Activated CD4-positive, alpha-beta T cell treated with anti-CD3 and anti-CD28 coated beads, Interleukin-2, amount 50 U/mL, for 48 hours (primary cell): ENCODE measurements at regions not wholly inside any gene's neighbourhood (a gene's known extent, or its start where the extent isn't known, plus 50 kb on each side); places are given as distances from the start of the nearest gene placed in this dataset.

Experiments used
- DNase-seq, 2 experiments: peaks; one replicate each; pipeline ENCODE4 v3.0.0-alpha.2; 2020

DNA sequence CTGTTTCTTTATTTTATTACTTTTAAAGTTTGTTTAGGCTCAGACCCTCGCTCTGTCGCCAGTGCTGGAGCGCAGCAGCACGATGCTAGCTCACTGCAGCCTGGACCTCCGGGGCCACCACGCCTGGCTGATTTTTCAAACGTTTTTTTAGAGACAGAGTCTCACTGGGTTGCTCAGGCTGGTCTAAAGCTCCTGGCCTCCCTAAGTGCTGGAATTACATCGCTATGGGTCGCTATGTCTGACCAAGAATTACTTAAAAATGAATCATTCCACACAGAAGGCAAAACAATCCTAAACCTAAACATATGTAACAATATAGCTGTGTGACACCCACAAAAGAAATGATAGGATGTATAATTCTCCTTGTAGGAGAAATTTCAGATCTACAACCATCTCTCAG, 86.9 kb upstream of the SIMC1 start:
- no peak for DNase-seq

DNA sequence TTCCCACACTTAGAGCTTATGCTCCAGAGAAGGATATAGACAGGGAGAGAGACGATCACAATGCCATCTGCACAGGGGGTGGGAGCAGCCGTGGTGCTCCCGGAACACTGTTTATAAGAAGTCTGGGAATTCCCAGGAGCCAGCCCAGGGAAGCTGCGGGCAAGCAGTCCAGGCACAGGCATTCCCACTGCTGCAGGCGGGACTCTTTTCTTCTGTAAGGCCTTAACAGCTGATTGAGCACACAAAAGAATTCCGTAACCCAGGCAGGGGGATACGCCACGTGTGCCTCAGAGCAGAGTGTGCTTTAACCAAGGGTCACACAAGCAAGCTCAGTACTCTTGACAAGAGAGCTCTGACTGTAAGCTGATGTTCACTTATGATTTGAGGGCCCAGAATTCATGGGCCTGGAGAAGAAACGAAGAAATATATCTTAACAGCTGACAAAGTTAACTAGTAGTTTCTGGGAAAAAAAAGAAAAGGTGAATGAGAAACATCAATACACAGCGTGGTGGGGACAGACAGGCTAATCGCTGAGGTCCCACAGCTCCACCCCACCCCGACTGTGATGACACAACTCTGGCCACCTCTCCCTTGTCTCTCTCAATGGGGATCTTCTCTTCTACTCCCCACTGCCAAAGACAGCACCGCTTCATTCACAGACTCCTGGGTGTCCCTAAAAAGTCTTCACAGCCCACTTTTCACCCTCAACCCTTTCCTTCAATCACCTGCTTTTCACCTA, 85.9 kb upstream of the SIMC1 start:
- DNase-seq: no peak

DNA sequence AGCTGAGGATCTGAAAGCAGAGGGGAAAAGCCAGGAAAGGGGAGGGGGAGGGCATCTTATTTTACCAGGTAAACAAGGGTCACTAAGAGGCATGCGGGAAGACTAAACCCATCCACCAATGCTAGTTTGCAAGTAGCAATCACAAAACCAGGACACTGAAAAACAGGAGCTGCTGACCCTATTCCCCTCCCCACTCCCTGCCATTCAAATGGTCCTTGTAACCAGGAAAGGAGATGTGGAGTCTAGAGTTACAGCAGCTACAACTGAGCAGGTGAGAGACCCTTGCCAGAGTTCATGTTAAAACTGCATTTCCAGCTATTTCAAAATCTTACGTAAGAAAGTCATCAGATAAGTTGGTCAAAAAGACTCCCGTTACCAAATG, 85.3 kb upstream of the SIMC1 start:
- no peak for DNase-seq

DNA sequence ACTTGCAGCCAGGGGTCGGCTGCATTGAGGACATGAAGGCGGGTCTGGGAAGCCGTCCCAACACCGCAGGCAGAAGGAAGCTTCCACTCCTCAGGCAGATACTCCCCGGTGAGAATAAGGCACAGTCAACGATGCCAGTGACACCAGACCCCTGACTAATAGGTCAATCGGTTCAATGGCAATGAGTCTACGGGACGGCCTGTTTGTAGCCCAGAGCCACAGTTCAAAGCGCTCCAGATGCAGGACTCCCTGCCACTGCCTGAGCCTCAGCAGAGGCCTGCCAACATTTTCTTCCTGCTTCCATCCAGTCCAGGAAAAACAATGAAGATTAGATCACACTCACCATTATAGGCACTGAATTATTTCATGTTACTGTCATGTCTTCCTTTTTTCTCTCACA, 84.5 kb upstream of the SIMC1 start:
- no peak for DNase-seq

DNA sequence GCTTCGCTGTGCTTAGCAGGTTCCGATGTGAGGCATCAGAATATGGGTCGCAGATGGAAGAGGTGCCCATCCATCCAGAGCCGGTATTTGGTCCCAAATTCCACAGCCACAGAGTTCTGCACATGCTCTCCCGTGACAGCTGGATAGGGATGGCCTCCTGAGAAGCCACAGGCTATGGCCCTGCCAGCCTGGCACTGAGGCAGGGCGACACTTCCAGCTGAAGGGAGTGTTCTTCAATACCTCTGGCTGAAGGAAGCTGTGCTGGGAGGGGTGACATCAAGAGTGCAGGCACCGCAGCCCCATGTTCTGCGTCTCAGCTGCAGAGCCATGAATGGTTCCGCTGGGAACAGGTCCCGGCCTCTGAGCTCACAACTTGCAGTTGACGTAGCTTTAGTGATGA, 83.4 kb upstream of the SIMC1 start:
- no peak for DNase-seq

DNA sequence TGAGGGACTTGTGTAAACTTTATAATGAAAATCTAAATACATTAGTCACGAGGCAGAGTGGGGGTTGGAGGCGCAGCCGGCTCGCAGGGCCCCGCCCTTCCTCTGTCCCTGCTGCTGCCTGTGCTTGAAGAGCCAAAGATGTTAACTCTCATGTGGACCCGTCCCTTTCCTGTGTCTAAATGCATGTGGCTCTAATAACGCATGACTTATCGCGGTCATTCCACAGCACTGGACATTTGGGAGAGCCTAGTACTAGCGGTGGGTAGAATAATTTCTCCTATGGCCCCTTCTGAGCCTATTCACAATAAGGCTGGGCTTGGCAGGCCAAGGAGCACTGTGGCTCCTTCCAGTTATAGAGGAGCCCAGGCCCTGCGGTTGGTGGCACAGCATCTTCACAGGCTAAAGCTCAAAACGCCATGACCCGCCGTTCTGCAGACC, 82.3 kb upstream of the SIMC1 start:
- DNase-seq: no peak

DNA sequence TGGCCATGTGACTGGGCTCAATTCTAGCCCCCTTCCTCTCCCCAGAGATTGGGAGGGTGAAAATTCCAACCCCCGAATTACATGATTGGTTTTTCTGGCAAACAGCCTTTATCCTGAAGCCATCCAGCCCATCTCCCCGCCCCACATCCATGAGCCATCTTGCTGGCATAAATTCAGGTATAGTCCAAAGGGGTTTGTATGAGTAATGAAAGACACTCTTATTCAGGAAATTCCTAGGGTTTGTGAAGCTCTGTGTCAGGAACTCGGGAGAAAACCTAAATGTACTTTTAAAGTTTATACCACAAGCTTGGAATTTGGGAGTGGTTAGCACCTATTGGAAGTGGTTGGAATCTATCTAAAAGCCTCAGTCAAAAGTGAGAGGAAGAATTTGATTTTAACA, 80.6 kb upstream of the SIMC1 start:
- DNase-seq: no peak

DNA sequence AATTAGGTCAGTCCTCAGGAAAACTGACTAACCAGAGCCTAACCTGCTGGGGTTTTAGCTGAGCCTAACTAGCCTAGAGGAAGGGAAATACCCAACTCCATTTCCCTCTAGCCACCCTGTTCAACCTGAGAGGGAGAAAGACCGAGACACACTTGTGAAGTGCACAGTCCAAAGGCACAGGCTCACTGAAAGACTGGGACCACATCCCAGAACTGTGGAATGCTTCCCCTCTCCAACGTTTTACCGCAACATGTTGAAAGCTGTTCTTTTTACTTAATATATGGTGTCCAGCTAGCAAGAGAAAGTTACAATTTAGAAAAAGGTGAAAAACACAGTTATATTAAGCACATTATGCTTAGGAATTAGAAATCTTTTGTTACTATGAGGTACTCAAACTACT, 76.8 kb upstream of the SIMC1 start:
- no peak for DNase-seq

DNA sequence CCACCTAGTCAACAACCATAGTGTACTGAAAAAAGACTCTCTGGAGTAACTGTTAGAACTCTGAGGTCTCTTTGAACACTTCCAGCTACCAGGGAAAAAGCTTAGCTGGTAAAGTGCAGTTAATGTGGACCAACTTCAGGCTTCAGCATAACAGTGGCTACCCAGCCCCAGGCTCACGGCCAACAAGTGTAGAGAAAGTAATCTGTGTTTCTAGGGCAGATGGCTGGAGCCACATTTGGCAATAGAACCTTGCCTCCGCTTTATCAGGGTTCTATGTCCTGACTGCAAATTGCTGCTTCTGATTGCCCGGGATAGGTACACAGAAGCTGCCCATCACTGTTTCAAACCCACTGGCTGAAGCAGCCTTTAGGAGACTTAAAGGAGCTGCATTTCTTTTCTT, 76.0 kb upstream of the SIMC1 start:
- no peak for DNase-seq

DNA sequence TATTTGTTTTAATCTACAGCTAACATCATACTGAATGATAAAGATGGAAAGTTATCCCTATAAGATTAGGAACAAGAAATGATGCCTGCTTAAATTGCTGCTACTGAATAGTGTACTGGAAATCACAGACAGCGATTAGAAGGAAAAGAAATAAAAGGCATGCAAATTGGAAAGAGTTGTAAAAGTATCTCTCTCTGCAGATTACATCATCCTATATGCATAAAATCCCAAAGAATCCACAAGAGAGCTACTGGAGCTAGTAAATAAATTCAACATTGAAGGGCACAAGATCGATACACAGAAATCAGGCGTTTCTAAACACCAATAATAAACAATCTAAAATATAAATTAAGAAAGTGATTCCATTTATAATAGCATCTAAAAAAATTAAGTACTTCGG, 75.3 kb upstream of the SIMC1 start:
- no peak for DNase-seq

DNA sequence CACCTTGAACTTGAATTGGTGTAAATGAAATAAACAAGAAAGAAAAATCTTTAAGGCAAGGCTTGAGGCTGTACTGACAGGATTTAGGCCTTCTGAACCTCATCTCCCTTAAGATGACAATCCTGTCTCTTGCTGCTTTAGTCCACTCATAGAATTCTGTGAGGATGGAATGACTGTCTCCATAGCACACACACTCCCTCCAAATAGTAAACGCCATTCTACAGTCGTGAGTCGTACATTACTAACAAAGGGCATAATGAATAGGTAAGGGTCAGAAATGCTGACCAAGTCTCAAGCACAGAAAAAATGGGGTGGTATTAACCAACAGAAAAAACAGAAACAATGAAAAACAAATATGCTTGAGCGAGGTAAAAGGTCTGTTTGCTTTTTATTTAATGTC, 71.8 kb upstream of the SIMC1 start:
- DNase-seq: no peak

DNA sequence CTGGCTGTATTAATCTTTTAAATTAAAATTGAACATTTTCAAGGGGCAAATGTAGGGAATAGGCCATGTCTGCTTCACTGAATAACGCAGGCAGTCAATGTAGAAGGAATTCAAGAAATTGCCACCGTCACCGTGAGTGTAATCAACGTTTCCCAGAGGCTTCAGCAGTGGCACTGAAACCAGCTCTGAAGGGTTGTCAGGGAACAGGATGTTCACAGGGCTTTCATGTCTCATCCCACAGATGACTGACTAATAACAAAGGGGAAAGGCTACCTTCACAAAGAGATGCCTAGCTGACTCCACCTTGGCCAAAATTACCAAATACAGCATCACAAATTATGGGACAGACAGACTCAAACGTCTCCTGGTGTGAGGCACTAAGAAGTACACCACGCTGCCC, 70.4 kb upstream of the SIMC1 start:
- DNase-seq: no peak

DNA sequence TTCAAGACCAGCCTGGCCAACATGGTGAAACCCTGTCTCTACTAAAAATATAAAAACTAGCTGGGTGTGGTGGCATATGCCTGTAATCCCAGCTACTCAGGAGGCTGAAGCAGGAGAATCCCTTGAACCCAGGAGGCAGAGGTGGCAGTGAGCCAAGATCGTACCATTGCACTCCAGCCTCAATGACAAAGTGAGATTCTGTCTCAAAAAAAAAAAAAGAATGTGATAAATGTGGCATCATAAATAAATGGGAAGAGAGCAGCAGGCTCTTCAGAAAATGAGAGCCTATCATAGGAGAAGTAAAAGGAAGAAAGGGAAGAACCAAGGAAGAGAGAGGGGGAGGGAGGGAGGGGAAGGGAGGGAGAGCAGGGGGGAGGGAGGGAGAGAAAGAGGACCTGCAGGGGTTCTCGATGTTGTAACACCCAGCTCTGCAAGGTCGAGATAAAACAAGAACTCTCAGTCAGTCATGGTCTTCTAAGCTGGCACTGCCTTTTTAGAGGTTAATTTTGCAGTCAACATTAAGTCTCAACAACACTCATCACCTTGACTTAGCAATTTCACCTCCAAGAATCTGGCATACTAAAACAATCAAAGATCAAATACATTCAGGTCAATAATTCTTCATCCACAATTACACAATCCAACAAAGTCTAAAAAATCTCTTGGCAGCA, 68.7 kb upstream of the SIMC1 start:
- no peak for DNase-seq

DNA sequence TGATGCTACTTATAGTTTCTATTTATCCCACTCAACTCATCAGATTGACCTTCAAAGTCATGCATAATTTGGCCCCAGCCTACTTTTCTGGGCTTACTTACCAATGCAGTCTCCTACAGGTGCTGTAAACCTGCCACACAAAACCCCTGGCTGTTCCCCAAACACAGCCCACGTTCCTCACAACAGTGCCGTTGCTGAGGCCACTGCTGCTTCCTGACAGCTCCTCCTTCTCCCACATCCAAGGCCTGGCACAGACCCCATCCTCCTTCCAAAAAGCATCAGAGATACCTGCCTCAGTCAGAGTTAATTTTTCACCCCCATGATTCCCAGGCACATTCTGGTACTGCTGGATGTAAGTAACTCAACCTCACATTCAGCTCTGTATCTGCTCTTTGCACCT, 68.1 kb upstream of the SIMC1 start:
- no peak for DNase-seq

DNA sequence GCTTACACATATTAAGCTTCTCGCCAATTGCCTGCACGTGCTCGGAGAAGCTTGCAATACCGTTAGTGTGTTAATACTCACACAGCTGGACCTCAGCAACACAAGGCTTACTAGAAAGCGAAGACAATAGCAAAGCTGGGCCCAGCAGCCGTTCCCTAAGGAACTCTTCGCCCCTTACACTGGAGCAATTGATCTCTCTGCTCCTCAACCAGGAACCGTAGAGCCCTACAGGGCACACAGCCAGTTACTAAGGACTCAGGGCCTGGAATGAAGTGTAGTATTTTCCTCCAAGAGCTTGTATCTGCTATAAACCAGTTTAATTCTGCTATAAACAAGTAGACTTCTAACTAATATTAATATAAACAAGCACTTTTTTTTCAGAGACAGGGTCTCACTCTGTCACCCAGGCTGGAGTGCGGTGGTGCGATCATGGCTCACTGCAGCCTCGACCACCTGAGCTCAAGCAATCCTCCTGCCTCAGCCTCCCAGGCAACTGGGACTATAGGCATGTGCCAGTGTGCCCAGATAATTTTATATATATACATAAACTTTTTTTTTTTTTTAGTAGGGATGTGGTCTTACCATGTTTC, 67.0 kb upstream of the SIMC1 start:
- DNase-seq: no peak

DNA sequence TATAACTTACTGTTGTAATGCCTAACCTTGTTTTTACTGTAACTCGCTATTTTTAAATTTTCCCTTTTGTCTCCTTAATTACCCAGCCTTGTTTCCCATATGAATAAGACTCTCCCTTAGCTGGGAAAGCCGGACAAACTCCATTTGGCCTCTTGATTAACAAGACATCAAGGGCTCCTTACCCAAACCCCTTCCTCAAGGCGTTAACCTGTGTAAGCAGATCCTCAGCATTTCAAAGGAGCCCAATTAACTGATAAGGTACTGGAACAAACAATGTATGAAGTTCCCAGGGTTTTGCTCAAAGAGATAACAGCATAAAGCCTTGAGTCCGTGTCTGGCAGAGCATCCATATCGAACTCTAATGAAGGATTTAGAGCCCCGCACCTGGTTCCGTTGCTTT, 66.0 kb upstream of the SIMC1 start:
- DNase-seq: no peak

DNA sequence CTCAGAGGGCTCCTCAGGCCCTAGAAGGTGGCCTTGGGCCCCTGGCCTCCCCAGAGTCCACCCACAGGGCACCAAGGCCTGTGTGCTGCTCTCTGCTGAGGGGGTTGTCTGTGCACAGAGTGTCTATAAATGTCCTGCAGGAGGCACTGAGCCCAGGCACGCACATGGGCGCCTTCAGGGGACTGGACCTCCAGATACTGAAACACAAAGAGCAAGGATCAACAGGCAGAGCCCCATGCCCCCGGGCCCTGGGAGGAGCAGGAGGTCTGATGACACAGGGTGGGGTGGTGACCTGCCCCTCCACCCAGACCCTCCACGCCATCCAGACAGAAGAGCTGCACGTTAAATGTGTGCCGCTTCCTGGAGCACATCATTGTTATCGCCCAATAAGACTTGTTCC, 64.6 kb upstream of the SIMC1 start:
- DNase-seq: no peak

DNA sequence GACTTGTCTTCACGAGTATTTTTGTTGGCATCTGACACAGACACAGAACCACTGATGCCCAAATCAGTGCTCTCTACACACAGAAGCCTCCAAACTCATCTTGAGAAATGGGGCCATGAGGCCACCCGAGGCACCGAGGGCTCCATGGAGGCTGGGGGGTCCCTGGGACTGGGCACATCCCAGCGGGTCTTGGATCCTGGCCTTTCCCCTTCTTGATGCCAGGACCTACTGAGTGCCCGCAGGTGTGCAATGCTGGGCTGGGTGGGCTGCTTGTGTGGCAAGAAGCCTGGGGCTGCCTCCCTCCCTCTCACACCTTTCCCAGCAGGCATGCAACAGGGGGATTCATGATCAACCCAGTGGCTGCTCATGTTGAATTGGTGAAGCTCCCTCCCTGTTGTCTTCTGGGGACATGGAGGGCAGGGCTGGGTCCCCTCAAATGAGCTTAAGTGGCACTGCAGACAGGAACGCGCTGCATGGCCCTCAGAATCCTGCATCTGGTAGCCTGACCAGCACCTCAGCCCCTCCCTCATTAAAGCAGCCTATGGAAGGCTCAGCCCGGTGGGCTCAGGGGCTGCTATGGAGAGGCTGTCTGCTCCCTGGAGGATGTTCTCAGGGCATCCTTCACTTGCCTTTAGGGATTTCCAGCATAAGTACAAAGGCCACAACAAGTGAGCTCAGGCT, 63.7 kb upstream of the SIMC1 start:
- DNase-seq: no peak

DNA sequence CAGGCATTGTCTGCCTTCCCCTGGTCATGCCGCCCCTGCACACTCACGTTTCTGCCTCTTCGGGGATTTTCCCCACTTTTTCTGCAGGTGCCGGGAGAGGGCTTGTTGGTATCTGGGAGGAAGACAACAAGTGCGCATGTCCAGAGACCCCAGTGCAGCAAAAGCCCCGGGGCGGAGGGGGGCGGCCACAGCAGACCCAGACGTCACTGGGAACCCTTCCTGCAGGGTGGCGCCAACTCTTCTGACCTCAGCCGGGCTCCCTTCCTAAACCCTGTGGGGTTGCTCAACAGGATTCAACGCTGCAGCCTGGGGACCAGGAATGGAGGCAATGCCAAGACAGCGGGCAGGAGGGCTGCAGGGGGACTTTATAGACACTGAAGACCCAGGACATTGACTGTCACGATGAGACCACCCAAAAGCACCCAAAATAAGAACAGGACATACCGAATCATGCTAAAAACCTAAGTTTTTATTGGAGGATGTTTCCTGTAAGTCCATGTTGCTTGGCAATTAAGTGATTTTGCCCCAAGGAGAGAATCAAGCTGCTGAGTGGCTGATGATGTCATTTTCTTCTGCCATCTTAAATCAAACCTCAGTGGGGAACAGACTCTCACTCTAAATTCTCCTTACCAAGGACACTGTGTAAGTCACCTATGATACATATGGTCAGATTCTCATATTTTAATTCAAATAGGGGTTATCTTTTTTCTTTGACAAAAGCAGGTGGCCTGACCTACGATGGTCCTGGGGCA, 62.9 kb upstream of the SIMC1 start:
- DNase-seq: no peak

DNA sequence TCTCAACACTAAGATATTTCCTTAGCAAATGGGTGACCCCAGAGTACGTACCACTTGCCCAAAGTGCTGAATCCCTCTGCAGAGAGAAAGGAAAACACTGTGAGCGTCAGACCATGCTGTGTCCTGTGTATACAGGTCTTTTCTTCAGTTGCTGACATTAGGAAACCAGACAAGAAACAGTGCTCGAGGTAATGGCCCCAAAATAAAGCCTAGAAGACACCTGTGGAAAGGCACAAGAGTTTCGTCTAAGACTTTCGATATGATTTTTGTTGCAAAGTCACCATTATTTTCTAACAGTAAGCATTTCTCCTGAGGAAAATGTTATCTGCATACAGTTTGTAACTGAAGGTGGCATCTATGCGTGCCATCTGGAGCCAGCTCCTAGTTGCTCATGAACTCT, 62.0 kb upstream of the SIMC1 start:
- DNase-seq: no peak

DNA sequence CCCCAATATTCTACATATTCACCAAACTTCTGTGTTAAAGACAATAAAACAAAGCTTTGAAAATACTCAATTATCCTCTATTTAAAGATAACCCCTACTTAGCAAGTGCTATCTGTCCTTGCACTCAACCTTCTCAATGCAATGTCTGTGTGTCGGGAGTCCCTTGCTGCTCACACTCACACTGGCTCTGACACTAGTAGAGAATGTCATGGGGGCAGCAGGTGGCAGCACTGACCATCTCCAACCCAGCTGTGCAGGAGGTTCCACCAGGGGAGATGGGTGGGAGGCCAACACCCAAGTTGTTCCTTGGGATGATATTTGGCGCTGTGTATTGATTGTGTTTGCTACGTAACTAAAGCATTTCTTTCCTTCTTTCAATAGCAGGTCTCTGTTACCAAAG, 59.4 kb upstream of the SIMC1 start:
- no peak for DNase-seq

DNA sequence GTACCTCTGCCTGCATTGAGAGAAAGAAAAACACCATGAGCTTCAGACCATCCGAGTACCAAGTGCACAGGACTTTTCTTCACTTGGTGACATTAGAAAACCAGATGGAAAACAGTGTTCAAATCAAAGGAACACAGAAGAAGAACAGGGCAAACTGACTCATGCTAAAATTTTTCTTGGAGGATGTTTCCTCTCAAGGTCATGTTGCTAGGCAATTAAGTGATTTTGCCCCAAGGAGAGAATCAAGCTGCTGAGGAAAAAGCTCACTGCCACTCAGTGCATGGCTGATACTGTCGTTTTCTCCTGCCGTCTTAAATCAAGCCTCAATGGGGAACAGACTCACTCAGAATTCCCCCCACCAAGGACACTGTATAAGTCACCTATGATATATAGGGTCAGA, 57.9 kb upstream of the SIMC1 start:
- no peak for DNase-seq

DNA sequence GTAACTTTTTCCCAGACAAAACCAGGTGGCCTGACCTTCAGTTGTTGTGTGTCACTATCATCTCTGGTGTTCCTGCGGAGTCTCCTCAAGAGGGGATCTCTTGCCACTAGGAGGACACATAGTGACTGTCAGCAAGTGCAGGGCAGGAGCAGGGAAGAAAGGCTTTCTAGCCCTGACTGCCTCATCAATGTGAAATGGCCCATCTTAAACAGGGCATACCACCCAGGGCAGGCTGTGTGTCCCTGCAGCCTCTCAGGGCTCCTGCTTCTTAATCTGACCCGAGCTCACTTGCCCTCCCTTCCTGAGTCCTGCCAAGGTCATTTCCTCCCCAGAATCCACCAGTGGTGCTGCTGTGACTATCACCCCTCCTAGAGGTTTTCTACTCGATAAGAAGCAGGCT, 57.4 kb upstream of the SIMC1 start:
- no peak for DNase-seq
